ENCODE measurements at regions not wholly inside any gene's neighbourhood (a gene's known extent, or its start where the extent isn't known, plus 50 kb on each side); places are given as distances from the start of the nearest gene placed in this dataset.
"Not testable (repeated sequence)": the region's sequence is repeated elsewhere in the genome, so short reads cannot be mapped to it uniquely, and the experiment has no call there.

DNA sequence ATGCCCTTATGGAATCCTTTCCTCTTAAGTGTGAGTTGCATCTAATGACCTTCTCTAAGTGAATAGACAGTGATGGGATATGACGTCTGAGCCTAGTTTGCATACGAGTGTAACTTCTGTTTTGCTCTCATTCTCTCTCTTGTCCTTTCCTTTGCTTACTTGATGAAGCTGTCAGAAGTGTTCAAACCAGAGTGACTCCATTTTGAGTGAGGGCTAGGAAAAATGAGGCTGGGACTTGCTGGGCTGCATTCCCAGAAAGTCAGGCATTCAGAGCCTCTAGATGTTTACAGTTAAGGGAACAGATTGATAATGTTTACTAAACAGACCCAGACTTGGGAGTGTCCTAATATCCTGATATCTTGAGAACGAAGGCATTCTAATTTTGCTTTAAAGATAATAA is 311.2 kb upstream of the SOX4 start:
- not testable (repeated sequence) for DNase-seq

DNA sequence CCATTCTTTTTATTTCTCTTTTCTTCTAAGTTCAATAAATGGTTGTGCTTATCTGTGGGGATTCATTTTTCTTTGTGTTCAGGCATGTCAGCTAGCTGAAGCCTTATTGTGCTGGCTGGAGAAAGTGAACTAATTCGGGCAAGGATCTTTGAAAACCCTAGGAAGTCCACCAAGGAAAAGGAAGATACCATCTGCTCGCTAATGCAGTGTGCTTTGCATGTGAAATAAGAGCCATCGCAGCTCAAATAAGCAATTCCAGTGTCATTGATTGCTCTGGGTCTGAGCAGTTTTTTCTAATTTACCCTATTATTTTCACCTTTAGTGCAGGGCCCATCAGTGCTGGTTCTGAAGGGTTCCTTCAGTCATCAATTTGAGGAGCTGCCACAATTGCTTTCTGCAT is 309.4 kb upstream of the SOX4 start:
- DNase-seq, result no peak

DNA sequence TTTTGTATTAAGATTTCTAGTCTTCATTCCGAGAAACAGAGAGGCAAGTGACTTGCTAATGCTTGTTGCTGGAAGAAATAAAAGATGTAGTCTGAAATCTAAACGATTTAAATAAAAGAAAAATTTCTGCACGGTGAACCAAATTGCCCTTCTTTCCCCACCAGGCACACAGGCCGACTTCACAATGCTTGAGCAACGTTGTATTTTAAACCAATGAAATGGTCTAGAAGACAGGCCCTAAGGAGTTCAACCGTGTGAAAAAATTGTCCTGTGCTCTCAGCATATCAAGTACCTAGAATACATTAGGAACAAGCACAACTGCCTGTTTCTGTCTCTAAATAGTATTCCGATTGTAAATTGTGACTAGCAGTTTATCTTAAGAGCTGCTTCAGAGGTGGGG is 308.8 kb upstream of the SOX4 start:
- no peak for DNase-seq

DNA sequence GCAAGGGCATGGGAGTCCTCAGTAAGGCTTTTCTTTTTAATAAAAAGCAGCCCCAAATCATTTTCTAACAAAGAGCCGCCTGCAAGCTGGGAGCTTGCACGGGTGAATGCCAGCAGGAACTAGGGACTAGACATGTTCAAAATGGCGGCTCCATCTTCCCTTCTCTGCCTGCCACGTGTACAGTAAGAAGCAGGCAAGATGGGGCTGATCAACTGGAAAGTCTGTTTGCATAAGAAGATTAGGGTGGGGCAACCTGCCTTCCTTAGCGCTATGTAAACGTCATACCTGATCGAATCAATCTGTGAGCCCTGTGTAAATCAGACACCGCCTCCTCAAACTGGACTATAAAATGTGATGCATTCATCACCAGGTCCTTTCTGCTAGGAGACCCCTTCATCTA is 299.4 kb upstream of the SOX4 start:
- DNase-seq, result no peak

DNA sequence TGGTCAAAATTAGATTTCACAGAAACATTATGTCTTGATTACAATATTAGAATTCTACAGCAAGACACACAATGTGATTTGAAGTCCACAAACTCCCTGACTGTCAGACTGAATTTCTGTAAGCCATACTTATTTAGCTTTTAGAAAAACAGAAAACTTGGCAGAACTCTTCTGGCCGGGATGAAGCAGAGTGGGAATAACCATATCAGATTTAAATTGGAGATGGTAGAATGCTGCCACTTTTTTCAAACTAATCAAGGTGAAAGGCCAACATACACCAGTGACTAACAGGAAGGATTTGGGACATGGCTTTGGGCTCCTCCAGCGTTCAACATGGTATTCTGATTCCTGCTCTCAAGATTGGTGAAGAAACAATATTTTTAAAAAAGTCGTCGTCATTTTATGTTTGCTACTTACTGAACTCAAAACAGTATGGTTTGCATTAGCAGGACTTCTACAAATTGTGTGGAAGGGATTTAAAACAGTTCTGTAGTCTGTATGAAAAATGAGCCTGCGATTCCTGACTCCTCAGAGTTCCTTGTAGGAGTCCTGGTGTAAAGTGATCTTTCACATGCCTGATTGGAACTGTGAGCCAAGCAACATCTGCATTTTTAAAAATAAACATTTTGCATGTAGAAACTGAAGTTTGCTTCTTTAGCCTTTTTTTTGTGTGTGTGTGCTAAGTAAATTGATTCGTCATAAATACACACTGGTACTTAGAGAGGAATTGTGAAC is 297.9 kb upstream of the SOX4 start:
- no peak for DNase-seq

DNA sequence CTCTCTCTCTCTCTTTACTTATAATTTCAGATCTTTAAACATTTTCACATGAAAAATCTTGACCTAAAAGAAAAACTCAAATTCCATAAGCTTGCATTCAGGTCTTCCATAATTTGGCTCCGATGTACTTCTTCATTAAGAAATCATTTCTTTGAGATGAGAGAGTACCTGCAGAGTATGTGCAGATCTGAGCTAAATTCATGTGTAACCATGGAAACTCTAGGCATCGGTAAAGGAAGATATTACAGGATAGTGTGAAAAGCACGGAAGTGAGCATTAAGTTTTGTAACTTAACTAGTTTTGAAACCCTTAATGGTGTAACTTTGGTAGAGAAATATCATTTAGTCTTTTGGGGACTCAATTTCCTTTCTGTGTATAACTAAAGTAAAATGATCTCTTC is 295.9 kb upstream of the SOX4 start:
- no peak for DNase-seq

DNA sequence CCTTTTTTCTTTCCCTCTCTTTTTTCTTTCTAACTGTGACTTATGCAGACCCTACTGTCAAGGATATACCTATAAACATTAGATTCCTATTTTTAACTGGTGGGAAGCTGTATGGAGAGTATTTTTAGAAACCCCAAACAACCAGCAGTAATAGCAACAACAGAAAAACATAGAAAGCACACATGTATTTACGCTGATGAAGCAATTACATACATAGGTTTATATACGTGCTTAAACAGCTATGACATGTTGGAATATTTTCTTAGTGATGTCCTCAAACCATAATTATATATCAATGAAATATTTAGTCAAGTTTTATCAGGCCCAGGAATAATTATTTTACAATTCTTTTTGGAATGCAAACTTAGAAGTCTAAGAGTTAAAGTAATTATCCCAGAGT is 294.3 kb upstream of the SOX4 start:
- DNase-seq, result no peak

DNA sequence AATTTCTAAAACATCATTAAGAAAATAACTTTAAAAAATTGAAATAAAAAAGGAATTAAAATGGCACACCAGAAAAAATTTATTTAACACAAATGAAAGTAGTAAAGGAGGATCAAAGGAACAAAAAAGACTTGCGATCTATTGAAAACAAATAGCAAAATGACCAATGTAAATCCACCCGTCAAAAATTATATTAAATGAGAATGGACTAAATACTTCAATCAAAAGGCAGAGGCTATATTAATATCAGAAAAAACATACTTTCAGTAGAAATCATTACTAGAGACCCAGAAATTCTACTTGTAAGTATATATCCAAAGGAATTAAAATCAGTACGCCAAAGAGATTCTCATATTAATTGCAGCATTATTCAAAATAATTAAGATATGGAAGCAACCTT is 293.1 kb upstream of the SOX4 start:
- DNase-seq, result no peak

DNA sequence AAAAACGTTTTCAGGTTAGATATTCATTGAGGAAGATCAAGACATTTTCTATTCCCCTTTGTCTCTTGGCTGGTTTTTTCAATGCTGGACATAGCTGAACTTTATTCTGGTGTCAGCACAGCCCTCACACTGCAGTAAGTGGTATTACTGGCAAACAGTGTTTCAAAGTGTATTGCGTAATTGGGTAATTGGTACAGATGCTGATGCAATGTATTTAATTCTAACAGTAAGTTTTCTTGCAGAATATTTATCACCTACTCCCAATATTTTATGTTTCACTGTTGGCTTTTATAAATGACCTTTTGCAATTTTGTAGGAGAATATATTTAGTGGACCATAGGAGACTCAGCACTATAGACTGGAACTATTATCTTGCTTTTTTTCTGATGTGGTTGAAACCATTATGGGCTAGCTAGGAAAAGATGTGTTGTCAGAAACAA is 287.6 kb upstream of the SOX4 start:
- no peak for DNase-seq

DNA sequence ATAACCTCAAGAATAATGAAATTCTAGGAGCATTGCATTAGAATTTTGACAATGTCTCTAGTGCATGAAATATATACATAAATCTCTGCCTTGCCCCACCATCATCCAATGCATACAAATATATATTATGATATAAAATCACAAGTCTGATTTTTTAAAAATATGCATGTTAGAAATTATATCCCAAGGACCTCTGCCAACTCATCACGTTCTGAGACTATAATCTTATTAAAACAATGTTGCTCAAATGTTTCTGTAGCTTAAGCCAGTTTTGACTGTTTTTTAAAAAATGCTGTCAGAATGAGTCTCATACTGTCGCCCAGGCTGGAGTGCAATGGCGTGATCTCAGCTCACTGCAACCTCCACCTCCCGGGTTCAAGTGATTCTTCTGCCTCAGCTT is 287.0 kb upstream of the SOX4 start:
- DNase-seq, result no peak

DNA sequence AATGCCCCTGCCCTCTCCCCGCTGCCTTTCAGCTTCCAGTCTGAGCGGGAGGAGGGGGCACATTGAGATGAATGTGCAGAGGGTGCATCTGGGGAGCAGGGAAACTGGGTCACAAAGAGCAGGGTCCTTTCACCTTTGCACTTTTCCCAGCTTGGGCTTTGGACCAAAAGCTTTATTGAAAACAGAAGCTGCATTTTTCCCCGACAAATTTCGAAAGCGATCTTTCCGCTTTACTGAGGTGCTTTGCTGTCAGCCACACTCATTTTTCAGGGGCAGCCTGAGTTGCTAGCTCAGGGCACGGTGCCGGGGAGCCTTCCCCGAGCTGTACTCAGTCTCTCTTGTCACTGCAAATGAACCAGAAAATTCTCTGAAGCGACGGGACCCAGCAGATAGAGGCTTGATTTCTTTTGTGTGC is 283.7 kb upstream of the SOX4 start:
- no peak for DNase-seq

DNA sequence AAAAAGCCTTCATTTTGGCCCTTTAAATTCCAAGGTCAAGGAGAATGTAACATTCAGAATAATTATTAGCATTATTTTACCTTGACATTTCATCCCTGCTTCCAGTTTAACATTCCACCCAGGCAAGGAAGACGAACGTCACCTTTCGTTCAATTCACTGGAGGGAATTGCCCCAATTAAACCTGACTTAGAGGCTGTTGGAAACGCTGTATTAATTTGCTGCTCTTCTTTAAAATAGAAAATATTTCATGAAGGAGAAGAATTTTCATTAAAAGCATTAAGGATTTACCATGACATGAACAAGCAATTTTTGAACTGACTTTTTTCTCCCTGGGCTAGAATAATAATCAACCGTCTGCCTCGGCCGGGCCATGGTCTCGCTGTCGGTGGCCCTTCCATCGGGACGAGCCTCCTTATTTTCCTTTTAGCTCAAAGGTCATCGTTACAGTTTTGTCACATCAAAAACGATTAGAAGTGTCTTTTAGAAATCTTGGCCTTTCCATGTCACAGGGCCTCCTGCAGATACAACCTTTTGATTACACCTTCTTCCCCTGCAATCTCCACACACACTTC is 282.9 kb upstream of the SOX4 start:
- DNase-seq, result no peak

DNA sequence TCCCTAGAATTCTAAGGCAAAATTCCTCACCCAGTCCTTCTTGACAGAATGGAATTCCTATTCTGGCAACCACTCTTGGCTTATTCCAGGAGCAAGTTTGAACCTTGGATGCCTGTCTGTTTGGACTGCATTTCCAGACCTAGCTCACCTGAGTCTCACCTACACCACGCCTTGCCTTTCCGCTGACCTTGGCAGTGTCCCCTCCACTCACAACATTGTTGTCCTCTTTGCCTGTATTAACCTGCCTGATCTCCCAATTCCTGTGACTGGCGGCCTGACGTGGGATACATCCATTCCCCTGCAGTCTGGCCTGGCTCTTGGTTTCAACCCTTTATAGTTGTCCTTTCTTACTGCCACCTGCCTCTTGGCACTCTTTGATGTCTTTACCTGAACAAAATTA is 281.4 kb upstream of the SOX4 start:
- no peak for DNase-seq

DNA sequence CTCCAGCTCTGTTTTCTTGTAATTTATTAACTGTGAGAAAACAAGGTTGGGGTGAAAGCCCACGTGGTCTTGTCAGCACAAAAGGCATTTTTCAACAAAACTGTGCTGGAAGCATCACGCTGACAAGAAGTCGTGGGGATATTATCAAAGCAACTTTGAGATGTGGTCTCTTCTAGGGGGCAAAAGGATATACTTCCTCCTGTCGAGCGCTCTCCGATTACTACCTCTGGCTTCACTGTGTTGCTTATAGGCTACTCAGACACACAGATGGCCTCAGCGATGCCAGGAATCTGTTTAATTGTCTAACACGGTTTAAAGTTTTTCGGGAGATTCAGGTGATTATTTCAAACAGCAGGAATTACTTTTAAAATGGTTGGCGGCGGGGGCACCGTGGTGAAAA is 275.9 kb upstream of the SOX4 start:
- DNase-seq, result no peak

DNA sequence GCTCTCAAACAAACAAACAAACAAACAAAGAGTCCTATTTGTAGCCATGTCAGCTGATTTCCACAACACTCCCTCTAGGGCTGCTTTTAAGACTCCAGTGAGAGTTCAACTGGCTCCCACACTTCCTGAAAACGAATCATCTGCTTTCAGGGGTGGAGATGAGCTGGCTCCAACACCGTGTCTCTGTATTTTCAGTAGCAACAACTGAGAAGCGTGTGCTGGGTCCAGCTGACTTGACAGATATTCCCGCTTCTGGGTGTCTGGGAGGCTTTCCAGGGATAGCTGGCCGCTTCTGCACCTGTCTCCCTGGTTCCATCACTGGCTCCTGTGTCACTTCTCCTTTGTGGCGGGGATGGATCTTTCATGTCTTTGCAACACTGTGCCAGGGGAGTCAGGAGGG is 272.5 kb upstream of the SOX4 start:
- DNase-seq, result no peak

DNA sequence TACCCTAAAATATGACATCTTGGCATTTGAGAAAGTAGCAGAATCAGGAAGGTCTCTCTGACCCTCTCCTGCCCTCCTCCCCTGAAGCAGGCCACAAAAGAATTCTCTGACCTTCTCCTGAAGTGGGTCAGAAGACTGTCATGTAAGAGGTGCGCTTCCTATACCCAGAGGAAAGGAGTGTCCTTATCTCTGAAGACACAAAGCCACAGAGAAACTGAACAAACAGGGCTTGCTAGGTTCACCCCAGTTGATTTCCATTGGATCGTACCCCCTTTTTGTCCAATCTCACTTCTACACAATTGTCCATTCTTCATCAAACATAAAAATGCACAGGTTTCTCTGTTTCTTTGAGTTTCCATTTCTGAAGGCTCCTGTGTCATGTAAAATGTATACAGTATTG is 272.0 kb upstream of the SOX4 start:
- no peak for DNase-seq

DNA sequence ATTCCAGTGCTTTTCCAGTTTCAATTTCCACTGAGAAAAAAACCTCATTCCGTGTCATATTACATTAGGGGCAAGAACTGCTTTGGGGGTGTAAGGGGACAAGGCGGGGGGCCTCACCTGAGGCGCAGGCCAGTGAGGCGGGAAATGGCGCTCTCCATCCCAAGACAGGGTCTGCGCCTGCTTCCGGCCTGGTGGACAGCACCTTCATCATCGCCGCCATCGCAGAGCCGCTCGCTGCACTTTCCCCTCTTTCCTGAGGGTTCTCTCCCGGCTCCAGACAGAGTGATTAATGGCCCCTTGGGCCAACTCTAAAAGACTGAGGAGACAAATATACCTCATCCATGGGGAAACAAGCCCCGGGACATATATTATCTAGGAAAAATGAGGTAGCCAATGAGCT is 270.0 kb upstream of the SOX4 start:
- no peak for DNase-seq

DNA sequence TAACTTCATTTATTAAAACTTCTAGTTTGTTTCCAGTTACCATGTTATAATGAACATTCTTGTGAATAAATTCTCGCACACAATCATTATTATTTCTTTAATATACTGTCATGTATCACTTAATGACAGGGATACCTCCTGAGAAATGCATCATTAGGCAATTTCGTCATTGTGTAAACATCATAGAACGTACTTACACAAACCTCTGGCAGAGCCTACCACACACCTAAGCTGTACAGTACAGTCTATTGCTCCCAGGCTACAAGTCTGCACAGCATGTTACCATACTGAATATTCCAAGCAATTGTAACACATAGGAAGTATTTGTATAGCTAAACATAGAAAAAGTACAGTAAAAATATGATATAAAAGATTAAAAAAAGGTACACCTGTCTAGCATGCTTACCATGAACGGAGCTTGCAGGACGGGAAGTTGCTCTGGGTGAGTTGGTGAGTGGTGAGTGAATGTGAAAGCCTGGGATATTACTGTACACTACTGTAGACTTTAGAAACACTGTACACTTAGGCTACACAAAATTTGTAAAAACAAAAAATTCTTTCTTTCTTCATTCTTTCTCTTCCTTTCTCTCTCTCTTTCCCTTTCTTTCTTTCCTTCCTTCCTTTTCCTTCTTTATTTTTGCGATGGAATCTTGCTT is 268.2 kb upstream of the SOX4 start:
- DNase-seq, result no peak

DNA sequence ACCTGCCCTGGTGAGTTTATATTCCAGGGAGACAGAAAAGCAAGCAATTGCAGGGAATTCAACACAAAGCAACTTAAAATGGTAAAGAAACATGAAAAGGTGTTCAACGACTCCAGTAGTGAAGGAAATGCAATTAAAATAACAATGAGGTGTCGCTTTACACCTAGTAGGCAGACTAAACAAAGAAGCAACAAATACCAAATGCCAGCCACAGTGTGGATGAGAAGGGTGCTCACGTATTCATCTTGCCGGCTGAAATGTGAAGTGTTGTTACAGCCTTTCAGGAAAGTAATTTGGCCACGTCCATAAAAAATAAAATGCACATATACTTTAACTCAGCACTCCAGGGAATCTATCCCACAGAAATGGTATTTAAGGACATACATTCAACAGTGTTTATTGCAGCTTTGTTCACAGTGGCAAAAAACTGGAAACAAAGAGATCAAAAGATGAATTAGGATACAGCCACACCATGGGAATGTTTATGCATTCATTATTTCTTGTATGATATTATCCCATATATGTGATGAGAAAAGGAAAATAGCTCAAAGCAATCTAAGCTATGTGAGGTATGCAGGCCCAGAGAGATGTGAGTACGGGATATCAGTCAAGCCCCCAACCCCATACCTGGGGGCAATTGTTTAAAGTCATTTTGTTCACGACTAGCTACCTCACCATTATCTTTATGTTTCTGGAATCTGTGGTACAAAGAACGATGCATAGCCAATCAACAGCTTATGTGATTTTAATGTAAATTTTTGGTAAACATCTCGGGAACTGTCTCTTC is 266.0 kb upstream of the SOX4 start:
- no peak for DNase-seq

DNA sequence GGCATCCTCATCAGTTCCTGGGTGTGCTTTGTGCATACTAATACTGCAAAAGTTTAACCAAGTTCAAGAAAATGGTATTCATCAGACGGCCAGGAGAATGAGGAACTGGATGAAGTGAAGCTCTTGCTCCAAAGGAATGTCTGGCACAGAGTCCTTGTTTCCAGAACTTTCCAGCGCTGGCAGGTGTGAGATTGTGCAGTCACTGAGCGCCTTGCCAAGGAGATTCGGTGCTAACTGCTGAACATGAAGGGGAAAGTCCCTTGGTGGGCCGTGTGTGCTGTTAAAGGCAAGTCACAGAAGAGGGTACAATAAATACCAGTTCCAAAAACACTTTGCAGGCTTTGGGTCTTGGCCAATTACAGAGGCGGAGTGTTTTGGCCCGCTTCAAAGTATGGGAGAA is 262.3 kb upstream of the SOX4 start:
- no peak for DNase-seq

DNA sequence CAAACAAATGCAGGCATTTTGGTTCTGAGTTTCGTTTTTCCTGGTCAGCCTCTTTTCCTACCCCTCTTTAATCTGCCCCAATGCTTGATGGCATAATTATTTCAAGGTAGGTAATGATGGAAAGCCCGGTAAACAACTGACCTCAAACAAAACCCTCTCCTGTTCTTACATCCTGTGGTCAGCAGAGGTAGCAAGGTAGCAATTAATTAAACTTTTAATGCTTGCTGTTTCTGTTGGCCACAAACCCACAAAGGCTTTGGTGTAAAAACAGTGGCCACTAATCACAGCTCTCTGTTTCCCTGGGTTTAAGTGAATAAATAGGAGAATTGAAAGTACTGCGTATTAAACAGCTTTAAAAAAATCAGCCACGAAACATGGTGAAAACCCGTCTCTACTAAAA is 261.5 kb upstream of the SOX4 start:
- DNase-seq, result no peak

DNA sequence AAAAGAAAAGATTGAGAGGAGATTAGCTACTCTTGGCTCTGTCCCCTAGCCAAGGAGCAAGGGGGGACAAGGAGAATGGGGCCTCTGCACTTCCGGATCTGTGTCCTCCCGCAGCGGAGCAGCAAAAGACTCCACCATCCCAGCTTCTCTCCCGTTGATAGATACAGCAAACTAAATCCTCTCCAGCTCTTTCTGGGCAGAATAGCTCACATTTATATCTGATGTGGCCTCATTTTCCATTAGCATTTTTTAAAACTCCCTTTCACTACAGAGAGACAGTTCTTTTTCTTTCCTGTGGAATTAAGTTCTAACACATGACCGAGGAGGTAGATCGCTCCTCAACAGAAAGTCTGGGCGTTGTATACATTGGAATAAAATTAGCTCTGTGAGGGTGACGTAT is 260.9 kb upstream of the SOX4 start:
- no peak for DNase-seq

DNA sequence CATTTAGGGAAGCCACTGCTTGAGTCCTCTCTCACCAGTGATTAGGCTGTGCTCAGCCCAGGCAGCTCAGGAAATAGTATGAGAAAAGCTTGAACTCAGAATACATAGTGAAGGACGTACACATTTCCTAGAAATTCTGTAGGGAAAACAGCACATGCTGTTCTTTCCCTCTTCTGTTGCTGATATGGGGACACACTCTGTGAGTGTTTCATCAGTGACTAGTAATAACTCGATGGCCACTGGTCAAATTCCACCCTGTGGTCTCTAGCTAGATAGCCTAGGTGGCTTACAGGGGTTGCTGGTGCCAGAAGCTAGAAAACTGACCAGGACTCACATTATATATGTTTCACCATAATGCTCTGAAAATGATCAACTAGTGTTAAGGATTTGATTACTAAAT is 259.8 kb upstream of the SOX4 start:
- no peak for DNase-seq

DNA sequence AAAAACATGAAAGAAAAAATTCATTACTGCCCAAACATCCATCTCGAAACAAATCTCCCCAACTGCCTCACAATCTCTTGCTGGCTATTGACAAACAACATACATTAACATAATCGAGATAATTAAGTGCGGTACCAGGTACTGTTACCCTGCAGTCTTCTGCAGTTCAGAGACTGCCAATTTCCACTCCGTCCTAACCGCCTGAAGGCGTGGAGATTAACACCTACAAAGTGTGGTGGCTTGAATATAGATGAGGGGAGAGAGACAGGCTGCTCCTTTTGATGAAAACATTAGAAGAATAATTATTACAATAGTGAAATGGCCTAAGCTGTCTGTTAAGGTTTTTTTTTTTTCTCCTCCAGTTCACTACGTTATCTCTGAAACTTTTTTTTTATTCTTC is 258.9 kb upstream of the SOX4 start:
- no peak for DNase-seq

Measured in activated CD8-positive, alpha-beta memory T cell treated with anti-CD3 and anti-CD28 coated beads, Interleukin-2, amount 50 U/mL, for 4 hours (primary cell).